ENCODE measurements at regions not wholly inside any gene's neighbourhood (a gene's known extent, or its start where the extent isn't known, plus 50 kb on each side); places are given as distances from the start of the nearest gene placed in this dataset.

- TF ChIP-seq CTCF (IDR thresholded peaks at IDR 0.05) (no peak), POLR2A (IDR thresholded peaks at IDR 0.05) (no peak)
Observed at GRCh38 chr4:131427000-131427399, 1722.1 kb upstream of the PCDH10 start.

All from right lobe of liver (tissue), 4 donors.